ENCODE measurements at regions not wholly inside any gene's neighbourhood (a gene's known extent, or its start where the extent isn't known, plus 50 kb on each side); places are given as distances from the start of the nearest gene placed in this dataset.
"Not testable (repeated sequence)": the region's sequence is repeated elsewhere in the genome, so short reads cannot be mapped to it uniquely, and the experiment has no call there.

DNA sequence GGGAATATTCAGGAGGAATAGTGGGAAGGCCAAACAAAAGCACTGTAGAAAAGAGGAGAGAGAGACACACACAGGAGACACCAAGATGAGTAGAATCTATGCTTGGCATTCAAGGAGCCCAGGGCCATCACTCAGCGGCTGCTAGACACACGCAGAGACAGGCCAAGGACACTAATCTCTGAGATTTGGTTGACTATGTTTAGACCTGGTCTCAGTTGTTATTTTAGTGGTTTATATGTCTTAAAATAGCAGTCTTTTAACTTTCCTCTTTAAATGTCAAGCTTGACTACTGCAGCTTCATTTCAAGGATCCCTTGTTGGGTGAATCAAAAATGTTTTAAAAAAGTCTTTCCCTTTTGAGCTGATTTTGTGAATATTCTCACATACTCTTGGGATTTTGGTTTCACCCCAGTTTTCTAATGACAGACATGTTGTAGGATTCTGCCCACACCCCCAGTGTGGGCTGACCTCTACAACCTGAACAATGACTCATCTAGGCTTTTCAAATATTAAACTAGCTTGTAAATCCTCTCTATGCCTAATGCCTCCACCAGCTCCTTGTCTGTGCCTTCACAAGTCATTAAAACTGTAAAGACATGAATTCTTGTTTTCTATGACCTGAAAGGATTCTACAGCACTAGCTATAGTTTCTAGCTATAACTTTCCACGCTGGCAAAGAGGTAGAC, 142.7 kb upstream of the EXOC2 start:
- TF ChIP-seq, protein P1, sequence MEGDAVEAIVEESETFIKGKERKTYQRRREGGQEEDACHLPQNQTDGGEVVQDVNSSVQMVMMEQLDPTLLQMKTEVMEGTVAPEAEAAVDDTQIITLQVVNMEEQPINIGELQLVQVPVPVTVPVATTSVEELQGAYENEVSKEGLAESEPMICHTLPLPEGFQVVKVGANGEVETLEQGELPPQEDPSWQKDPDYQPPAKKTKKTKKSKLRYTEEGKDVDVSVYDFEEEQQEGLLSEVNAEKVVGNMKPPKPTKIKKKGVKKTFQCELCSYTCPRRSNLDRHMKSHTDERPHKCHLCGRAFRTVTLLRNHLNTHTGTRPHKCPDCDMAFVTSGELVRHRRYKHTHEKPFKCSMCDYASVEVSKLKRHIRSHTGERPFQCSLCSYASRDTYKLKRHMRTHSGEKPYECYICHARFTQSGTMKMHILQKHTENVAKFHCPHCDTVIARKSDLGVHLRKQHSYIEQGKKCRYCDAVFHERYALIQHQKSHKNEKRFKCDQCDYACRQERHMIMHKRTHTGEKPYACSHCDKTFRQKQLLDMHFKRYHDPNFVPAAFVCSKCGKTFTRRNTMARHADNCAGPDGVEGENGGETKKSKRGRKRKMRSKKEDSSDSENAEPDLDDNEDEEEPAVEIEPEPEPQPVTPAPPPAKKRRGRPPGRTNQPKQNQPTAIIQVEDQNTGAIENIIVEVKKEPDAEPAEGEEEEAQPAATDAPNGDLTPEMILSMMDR (IDR thresholded peaks at IDR 0.05; ENCODE audit: extremely low read depth, missing control alignments): no peak
- DNase-seq (ENCODE audit: low spot score): no peak

DNA sequence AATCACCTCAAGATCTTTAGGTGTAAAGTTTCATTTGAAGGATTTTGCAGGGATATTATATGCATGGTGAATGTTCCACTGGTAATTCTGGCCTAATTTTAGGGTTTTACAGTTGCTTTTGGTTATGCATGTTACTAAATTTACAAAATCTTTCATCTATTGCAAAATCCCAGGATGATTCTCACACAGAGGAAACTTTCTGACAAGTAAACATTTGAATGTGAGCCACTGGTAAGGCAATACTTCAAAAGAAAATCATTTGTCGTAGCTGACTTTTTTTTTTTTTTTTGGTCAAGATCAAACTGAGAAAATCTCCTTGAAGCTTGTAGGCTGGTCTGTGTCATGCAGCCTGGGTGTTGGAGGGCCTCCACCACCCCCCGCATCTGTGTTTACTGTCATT, 141.9 kb upstream of the EXOC2 start:
- no peak for DNase-seq (ENCODE audit: low spot score)
- TF ChIP-seq, protein P1 (IDR thresholded peaks at IDR 0.05; ENCODE audit: extremely low read depth, missing control alignments): no peak

- DNase-seq (ENCODE audit: low spot score): no peak
- TF ChIP-seq, protein P1 (IDR thresholded peaks at IDR 0.05; ENCODE audit: extremely low read depth, missing control alignments): no peak
Measured at GRCh38 chr6:834190-834589, 141.3 kb upstream of the EXOC2 start.

GRCh38 chr6:832804-833203, 139.9 kb upstream of the EXOC2 start:
- not testable (repeated sequence) for DNase-seq (ENCODE audit: low spot score)

DNA sequence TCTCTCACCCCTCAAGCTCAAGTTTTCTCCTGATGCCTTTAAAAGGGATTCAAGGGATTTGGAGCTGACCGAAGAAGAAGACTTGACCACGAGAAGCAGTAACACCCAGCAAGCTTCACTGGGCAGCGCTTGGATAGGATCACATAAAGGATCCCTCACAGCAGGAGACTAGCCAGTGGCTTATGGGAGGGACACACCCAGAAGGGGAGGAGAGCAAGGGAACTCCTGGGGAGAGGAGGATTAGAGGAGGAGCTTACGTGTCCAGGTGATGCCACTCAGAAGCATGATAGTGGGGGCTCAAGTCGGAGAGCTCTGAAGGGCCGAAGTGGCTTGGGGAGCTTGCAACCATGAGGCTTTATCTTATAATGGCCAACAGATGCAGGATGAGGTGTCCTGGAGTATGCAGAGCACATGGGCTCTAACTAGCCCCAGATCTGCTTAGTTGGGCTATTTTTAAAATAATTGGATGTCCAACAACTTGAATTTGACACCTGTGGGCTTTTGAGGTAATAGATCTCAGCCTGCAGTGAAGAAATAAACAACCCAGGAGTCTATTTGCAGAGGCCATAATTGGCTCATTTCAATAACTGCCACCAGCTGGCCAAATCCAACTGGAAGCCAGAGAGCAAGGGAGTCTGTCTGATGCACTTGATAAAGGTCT, 137.9 kb upstream of the EXOC2 start:
- no peak for DNase-seq (ENCODE audit: low spot score)
- TF ChIP-seq, protein P1 (IDR thresholded peaks at IDR 0.05; ENCODE audit: extremely low read depth, missing control alignments): no peak

- DNase-seq (ENCODE audit: low spot score): no peak
- TF ChIP-seq, protein P1 (IDR thresholded peaks at IDR 0.05; ENCODE audit: extremely low read depth, missing control alignments): no peak
Measured at GRCh38 chr6:829656-830055, 136.7 kb upstream of the EXOC2 start.

GRCh38 chr6:827431-827830, 134.5 kb upstream of the EXOC2 start:
- DNase-seq (ENCODE audit: low spot score): no peak
- TF ChIP-seq, protein P1 (IDR thresholded peaks at IDR 0.05; ENCODE audit: extremely low read depth, missing control alignments): no peak

GRCh38 chr6:819122-819521, 126.2 kb upstream of the EXOC2 start:
- no peak for DNase-seq (ENCODE audit: low spot score)
- TF ChIP-seq, protein P1 (IDR thresholded peaks at IDR 0.05; ENCODE audit: extremely low read depth, missing control alignments): no peak

Measured in GM20000 (cell line).